ENCODE measurements at regions not wholly inside any gene's neighbourhood (a gene's known extent, or its start where the extent isn't known, plus 50 kb on each side); places are given as distances from the start of the nearest gene placed in this dataset.

GRCh38 chrX:96224279-96224678, 460.4 kb upstream of the DIAPH2 start:
- Histone ChIP-seq H3K79me2 (ENCODE audit: insufficient read depth, low read length) (no peaks in the 10 kb centered on the region), H3K27me3 (ENCODE audit: control insufficient read depth in 1 of 2, insufficient read depth in 2 of 2, low read length in 2 of 2) (no peaks in the 10 kb centered on the region), H3K4me2 (ENCODE audit: low read depth, low read length) (no peak overlapping the region), H2AFZ (ENCODE audit: low read length) (no peak overlapping the region), H3K4me3 (replicated peaks in 1 of 3; ENCODE audit: insufficient read depth in 1 of 3, low read depth in 2 of 3, low read length in 3 of 3) (no peak overlapping the region), H3K9me3 (ENCODE audit: low read length) (no peaks in the 10 kb centered on the region), H3K27ac (ENCODE audit: extremely low read length, insufficient read depth, low read length) (no peak overlapping the region), H3K36me3 (replicated peaks in 1 of 2; ENCODE audit: control insufficient read depth in 1 of 2, insufficient read depth in 2 of 2, low read length in 2 of 2) (no peaks in the 10 kb centered on the region), H4K20me1 (ENCODE audit: insufficient read depth, low read length) (no peaks in the 10 kb centered on the region), H3K9ac (ENCODE audit: insufficient read depth, low read depth, low read length) (no peak overlapping the region), H3K4me1 (ENCODE audit: insufficient read depth, low read length) (no peaks in the 10 kb centered on the region)
- POLR2A ChIA-PET = no interaction called here
- CTCF ChIA-PET (ENCODE audit: low intra/inter-chr PET ratio, low total read pairs) = no interaction called here
- in situ Hi-C loops (cut with HindIII; ENCODE audit: extremely low pct_ligation_motif_present, low pct_unique_long_range_greater_than_20kb) (no loop called here), intact Hi-C loops (cut with micrococcal nuclease; ENCODE audit: unreplicated experiment) (no loop called here)
- WGBS (ENCODE audit: low lambda C conversion rate) = 3% methylated on average over 3 of the region's 3 CpGs
- TF ChIP-seq NFKB2 (CRISPR knock-in tag; IDR thresholded peaks at IDR 0.05; ENCODE audit: borderline replicate concordance) = no peak
- TF ChIP-seq, protein P1, sequence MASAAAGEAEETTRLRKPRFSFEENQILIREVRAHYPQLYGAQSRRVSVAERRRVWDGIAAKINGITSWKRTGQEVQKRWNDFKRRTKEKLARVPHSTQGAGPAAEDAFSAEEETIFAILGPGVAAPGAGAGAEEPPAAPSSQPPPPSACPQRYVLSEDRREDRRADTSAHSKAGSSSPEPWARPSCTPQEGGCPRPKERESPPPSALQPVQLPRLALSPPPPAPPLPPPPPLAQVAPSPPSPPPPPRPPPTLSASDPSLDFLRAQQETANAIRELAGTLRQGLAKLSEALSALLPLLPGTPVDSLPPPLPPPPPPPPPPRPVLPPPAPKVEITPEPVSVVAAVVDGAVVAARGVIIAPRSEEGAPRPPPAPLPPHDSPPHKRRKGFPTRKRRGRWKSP (CRISPR knock-in tag; IDR thresholded peaks at IDR 0.05) = no peak
- TF ChIP-seq KLF9 (CRISPR knock-in tag; IDR thresholded peaks at IDR 0.05; ENCODE audit: low read depth) = no peak
- no TSS peak for BruUV-seq (replicated peaks)
- ATAC-seq (no peak), FAIRE-seq (no peak), DNase-seq (ENCODE audit: low spot score) (no peak)

GRCh38 chrX:96244955-96245354, 439.7 kb upstream of the DIAPH2 start:
- Histone ChIP-seq H2AFZ (ENCODE audit: low read length) (no peak overlapping the region), H3K36me3 (replicated peaks in 1 of 2; ENCODE audit: control insufficient read depth in 1 of 2, insufficient read depth in 2 of 2, low read length in 2 of 2) (no peaks in the 10 kb centered on the region), H3K79me2 (ENCODE audit: insufficient read depth, low read length) (no peaks in the 10 kb centered on the region), H3K4me2 (ENCODE audit: low read depth, low read length) (peak overlapping the region; percentile 47), H4K20me1 (ENCODE audit: insufficient read depth, low read length) (no peaks in the 10 kb centered on the region), H3K27me3 (ENCODE audit: control insufficient read depth in 1 of 2, insufficient read depth in 2 of 2, low read length in 2 of 2) (no peaks in the 10 kb centered on the region), H3K4me1 (ENCODE audit: insufficient read depth, low read length) (peaks cover 24% of the 10 kb centered on the region), H3K9ac (ENCODE audit: insufficient read depth, low read depth, low read length) (no peak overlapping the region), H3K9me3 (ENCODE audit: low read length) (no peaks in the 10 kb centered on the region), H3K4me3 (replicated peaks in 1 of 3; ENCODE audit: insufficient read depth in 1 of 3, low read depth in 2 of 3, low read length in 3 of 3) (no peak overlapping the region), H3K27ac (ENCODE audit: extremely low read length, insufficient read depth, low read length) (no peak overlapping the region)
- DNase-seq (ENCODE audit: low spot score) (peak; percentile 31), ATAC-seq (peak; percentile 44; the same call in 2 of the 3 replicates), FAIRE-seq (peak; percentile 68)
- no TSS peak for BruUV-seq (replicated peaks)
- in situ Hi-C loops (cut with HindIII; ENCODE audit: extremely low pct_ligation_motif_present, low pct_unique_long_range_greater_than_20kb) = no loop called here
- intact Hi-C loops (cut with micrococcal nuclease; ENCODE audit: unreplicated experiment) = no loop called here
- 0% methylated on average over 2 of the region's 3 CpGs for WGBS (ENCODE audit: low lambda C conversion rate)
- CTCF ChIA-PET (ENCODE audit: low intra/inter-chr PET ratio, low total read pairs) = no interaction called here
- POLR2A ChIA-PET = no interaction called here
- TF ChIP-seq, protein P2, sequence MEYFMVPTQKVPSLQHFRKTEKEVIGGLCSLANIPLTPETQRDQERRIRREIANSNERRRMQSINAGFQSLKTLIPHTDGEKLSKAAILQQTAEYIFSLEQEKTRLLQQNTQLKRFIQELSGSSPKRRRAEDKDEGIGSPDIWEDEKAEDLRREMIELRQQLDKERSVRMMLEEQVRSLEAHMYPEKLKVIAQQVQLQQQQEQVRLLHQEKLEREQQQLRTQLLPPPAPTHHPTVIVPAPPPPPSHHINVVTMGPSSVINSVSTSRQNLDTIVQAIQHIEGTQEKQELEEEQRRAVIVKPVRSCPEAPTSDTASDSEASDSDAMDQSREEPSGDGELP (IDR thresholded peaks at IDR 0.05; ENCODE audit: borderline replicate concordance, low read depth) = peak; percentile 42; the same call in 1 of the 2 replicates
- peak; percentile 48; the same call in 1 of the 2 replicates for TF ChIP-seq SOX5 (CRISPR knock-in tag; IDR thresholded peaks at IDR 0.05; ENCODE audit: borderline replicate concordance)
- TF ChIP-seq CBX1 (IDR thresholded peaks at IDR 0.05; ENCODE audit: low read depth) = no peak
- no peak for TF ChIP-seq SOX6 (IDR thresholded peaks at IDR 0.05)
- TF ChIP-seq SOX6 (CRISPR knock-in tag; IDR thresholded peaks at IDR 0.05) = peak; percentile 66
- TF ChIP-seq ZNF572 (CRISPR knock-in tag; IDR thresholded peaks at IDR 0.05) = no peak
- no peak for TF ChIP-seq SOX13 (IDR thresholded peaks at IDR 0.05)
- TF ChIP-seq SOX13 (CRISPR knock-in tag; conservative IDR thresholded peaks at IDR 0.05 in 1 of 2, IDR thresholded peaks at IDR 0.05 in 1 of 2) = peak in 1 of 2 experiments; percentile 82; a peak in 2 of 4 replicates
- 0 out of 2 replicates have a peak, but pooled peaks have one; percentile 9 for TF ChIP-seq CREM (IDR thresholded peaks at IDR 0.05)
- no peak for TF ChIP-seq CREM (CRISPR knock-in tag; IDR thresholded peaks at IDR 0.05)

Data from HepG2 (cell line).